Neural cell (in vitro differentiated cells): ENCODE measurements at regions not wholly inside any gene's neighbourhood (a gene's known extent, or its start where the extent isn't known, plus 50 kb on each side); places are given as distances from the start of the nearest gene placed in this dataset.

Experiments
- EP300 ChIP-seq: fragments of 450-650 bp; conservative IDR thresholded peaks from 2 replicates; pipeline ENCODE4 v1.6.1; 2014; ENCODE audit warnings: antibody characterized with exemption, mild to moderate bottlenecking, moderate library complexity; ENCODE audit not compliant: poor library complexity, severe bottlenecking
- EZH2 ChIP-seq: fragments of 200-600, 300-800 bp; shearing (Covaris generic), sonication (generic); IDR thresholded peaks from 2 replicates; pipeline ENCODE4 v1.6.1; 2014; ENCODE audit warnings: antibody characterized with exemption, low read length, borderline replicate concordance, mild to moderate bottlenecking; ENCODE audit not compliant: insufficient read depth, poor library complexity, severe bottlenecking
- RAD21 ChIP-seq: fragments of 450-650 bp; conservative IDR thresholded peaks from 2 replicates; pipeline ENCODE4 v1.6.1; 2014; ENCODE audit warnings: antibody characterized with exemption, mild to moderate bottlenecking, moderate library complexity
- TF ChIP-seq, protein P1 (sequence below): fragments of 450-650 bp; IDR thresholded peaks from 2 replicates; pipeline ENCODE4 v1.5.1; 2014; ENCODE audit warnings: antibody characterized with exemption, mild to moderate bottlenecking, moderate library complexity; ENCODE audit not compliant: poor library complexity, severe bottlenecking

DNA sequence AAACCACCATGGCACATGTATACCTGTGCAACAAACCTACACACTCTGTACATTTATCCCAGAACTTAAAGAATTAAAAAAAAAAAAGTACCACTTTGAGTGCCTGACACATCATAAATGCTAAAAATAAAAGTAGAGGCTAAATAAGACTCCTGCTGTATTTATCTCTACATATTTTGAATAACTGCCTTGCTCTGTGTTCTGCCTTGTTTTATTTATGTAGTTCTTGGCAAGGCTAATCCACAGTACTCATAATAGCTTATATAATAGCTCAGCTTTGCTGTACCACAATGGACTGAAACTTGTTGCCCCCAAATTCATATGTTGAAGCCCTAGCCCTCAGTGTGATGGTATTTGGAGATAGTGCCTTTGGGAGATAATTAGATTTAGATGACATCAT lies 95.4 kb upstream of the ADAMTS9 start:
- TF ChIP-seq, protein P1, sequence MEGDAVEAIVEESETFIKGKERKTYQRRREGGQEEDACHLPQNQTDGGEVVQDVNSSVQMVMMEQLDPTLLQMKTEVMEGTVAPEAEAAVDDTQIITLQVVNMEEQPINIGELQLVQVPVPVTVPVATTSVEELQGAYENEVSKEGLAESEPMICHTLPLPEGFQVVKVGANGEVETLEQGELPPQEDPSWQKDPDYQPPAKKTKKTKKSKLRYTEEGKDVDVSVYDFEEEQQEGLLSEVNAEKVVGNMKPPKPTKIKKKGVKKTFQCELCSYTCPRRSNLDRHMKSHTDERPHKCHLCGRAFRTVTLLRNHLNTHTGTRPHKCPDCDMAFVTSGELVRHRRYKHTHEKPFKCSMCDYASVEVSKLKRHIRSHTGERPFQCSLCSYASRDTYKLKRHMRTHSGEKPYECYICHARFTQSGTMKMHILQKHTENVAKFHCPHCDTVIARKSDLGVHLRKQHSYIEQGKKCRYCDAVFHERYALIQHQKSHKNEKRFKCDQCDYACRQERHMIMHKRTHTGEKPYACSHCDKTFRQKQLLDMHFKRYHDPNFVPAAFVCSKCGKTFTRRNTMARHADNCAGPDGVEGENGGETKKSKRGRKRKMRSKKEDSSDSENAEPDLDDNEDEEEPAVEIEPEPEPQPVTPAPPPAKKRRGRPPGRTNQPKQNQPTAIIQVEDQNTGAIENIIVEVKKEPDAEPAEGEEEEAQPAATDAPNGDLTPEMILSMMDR, result no peak
- no peak for TF ChIP-seq EP300
- no peak for TF ChIP-seq RAD21
- TF ChIP-seq EZH2, result no peak
